Caco-2 (cell line): ENCODE measurements at regions not wholly inside any gene's neighbourhood (a gene's known extent, or its start where the extent isn't known, plus 50 kb on each side); places are given as distances from the start of the nearest gene placed in this dataset.

Experiments used
- BruUV-seq: library from RNA; stranded (reverse); fragments of 400-500 nt; replicated peaks from 2 replicates; lab custom pipeline; 2021; lab: Mats Ljungman, UMichigan
- CTCF ChIA-PET: fragments of 300-600 bp; sonication (Branson Sonifier 250); formaldehyde crosslinking; loops from one replicate; lab custom pipeline; 2022; ENCODE audit warnings: antibody characterized with exemption; lab: Charles Lee
- POLR2A ChIA-PET: fragments of 300-600 bp; sonication (Branson Sonifier 250); formaldehyde crosslinking; loops from one replicate; lab custom pipeline; 2022; ENCODE audit warnings: antibody characterized with exemption; lab: Charles Lee
- DNase-seq, 2 experiments: peaks; one replicate each; pipeline versions ENCODE4 v3.0.0 to v3.0.0-alpha.2; 2020 to 2022
- H3K27me3 ChIP-seq: replicated peaks from 2 replicates; pipeline ENCODE4 v1.6.0; 2011; ENCODE audit warnings: low read length; ENCODE audit not compliant: control insufficient read depth, insufficient read depth
- H3K36me3 ChIP-seq: 2 replicates; pipeline ENCODE4 v1.5.1; 2011; ENCODE audit warnings: low read length; ENCODE audit not compliant: control insufficient read depth, insufficient read depth
- H3K4me1 ChIP-seq: fragments of 250-450 bp; sonication (Bioruptor Pico); 2 replicates; pipeline ENCODE4 v1.5.1; 2020; ENCODE audit warnings: mild to moderate bottlenecking
- H3K4me3 ChIP-seq: 2 replicates; pipeline ENCODE4 v1.5.1; 2011; ENCODE audit warnings: low read depth, mild to moderate bottlenecking, control low read depth, low read length
- H3K9me3 ChIP-seq: fragments of 250-450 bp; sonication (Bioruptor Pico); 2 replicates; pipeline ENCODE4 v1.5.1; 2020; ENCODE audit warnings: mild to moderate bottlenecking, moderate library complexity
- H3K27ac Mint-ChIP-seq: one replicate; pipeline ENCODE4 v1.8.0; 2022; ENCODE audit warnings: mixed read lengths; ENCODE audit not compliant: unreplicated experiment
- H3K27me3 Mint-ChIP-seq: one replicate; pipeline ENCODE4 v1.8.0; 2022; ENCODE audit warnings: mixed read lengths; ENCODE audit not compliant: insufficient read depth, unreplicated experiment
- H3K36me3 Mint-ChIP-seq: one replicate; pipeline ENCODE4 v1.8.0; 2022; ENCODE audit warnings: mild to moderate bottlenecking, mixed read lengths; ENCODE audit not compliant: insufficient read depth, unreplicated experiment
- H3K4me1 Mint-ChIP-seq: one replicate; pipeline ENCODE4 v1.8.0; 2022; ENCODE audit warnings: low read depth, mixed read lengths; ENCODE audit not compliant: unreplicated experiment
- H3K4me3 Mint-ChIP-seq: one replicate; pipeline ENCODE4 v1.8.0; 2022; ENCODE audit warnings: mild to moderate bottlenecking, moderate library complexity, mixed read lengths; ENCODE audit not compliant: unreplicated experiment
- H3K9me3 Mint-ChIP-seq: one replicate; pipeline ENCODE4 v1.8.0; 2022; ENCODE audit warnings: mixed read lengths; ENCODE audit not compliant: unreplicated experiment
- intact Hi-C: fragments of 100-400 bp; cut with micrococcal nuclease; formaldehyde crosslinking; loops from one replicate; pipeline ENCODE4 v1.10.0; 2022; ENCODE audit not compliant: unreplicated experiment
- TF ChIP-seq, protein P1 (sequence below), 2 experiments: fragments of 200-600 bp in 1 of 2; IDR thresholded peaks; 1 replicate in 1 of 2; 2 replicates in 1 of 2; pipeline versions ENCODE4 v1.5.1 to v1.8.0; 2011 to 2022; ENCODE audit warnings: antibody characterized with exemption in 1 of 2, control low read depth in 1 of 2, inconsistent platforms in 1 of 2, low read depth in 1 of 2, low read length in 1 of 2, mild to moderate bottlenecking in 1 of 2, moderate library complexity in 1 of 2; ENCODE audit not compliant: insufficient read depth in 1 of 2, severe bottlenecking in 1 of 2, unreplicated experiment in 1 of 2

DNA sequence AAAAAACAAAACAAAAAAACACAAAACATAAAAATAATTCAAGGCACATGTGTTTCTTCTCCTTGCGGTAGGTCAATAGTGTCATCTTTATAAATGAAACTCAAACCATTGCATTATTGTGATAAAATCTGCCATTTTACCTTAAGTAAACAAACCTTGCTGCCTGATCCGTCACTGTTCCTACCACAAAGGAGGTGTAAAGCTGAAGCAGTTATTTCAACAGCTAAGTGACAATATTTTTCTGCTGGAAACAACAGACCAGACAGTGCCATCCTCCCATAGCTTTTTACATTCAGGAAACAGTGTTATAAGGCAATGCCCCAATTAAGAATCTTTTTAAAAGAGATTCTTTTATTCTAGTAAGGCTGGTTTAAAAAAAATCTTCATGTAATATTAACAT is 242.7 kb downstream of the PPP1R2C start:
- intact Hi-C loops = no loop called here
- no peak overlapping the region for H3K27ac Mint-ChIP-seq
- no peaks in the 10 kb centered on the region for H3K4me1 ChIP-seq
- no peaks in the 10 kb centered on the region for H3K36me3 Mint-ChIP-seq
- BruUV-seq = no TSS peak
- ChIA-PET CTCF (no interaction called here), POLR2A (no interaction called here)
- H3K27me3 ChIP-seq = no peaks in the 10 kb centered on the region
- H3K4me3 ChIP-seq = no peak overlapping the region
- H3K9me3 Mint-ChIP-seq = no peaks in the 10 kb centered on the region
- TF ChIP-seq, protein P1, sequence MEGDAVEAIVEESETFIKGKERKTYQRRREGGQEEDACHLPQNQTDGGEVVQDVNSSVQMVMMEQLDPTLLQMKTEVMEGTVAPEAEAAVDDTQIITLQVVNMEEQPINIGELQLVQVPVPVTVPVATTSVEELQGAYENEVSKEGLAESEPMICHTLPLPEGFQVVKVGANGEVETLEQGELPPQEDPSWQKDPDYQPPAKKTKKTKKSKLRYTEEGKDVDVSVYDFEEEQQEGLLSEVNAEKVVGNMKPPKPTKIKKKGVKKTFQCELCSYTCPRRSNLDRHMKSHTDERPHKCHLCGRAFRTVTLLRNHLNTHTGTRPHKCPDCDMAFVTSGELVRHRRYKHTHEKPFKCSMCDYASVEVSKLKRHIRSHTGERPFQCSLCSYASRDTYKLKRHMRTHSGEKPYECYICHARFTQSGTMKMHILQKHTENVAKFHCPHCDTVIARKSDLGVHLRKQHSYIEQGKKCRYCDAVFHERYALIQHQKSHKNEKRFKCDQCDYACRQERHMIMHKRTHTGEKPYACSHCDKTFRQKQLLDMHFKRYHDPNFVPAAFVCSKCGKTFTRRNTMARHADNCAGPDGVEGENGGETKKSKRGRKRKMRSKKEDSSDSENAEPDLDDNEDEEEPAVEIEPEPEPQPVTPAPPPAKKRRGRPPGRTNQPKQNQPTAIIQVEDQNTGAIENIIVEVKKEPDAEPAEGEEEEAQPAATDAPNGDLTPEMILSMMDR (IDR thresholded peaks at IDR 0.05; ENCODE audit: insufficient read depth in 1 of 2, low read depth in 1 of 2, low read length in 1 of 2, severe bottlenecking in 1 of 2, unreplicated experiment in 1 of 2) = no peak
- no peaks in the 10 kb centered on the region for H3K36me3 ChIP-seq
- no peaks in the 10 kb centered on the region for H3K9me3 ChIP-seq
- H3K27me3 Mint-ChIP-seq = no peaks in the 10 kb centered on the region
- H3K4me3 Mint-ChIP-seq = no peak overlapping the region
- peaks cover 6% of the 10 kb centered on the region for H3K4me1 Mint-ChIP-seq
- no peak for DNase-seq

DNA sequence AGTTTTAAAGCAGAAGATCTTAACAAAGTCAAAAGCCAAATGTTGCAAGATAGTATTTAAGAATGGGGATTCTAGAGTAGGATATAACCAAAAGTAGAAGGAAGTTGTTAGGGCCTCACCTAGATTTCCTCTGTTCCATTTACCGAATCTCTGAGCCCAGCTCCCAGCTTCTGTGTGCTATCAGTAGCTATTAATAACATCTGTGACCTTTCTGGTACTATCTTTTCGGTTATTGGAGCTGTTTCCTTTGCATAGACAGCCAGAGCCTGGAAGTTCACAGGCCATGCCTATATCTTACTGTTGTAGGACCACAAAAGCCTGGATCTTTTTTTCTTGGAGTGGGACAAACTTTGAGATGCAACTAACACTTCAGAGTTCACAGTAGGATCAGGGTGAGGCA is 244.2 kb downstream of the PPP1R2C start:
- H3K9me3 ChIP-seq = no peaks in the 10 kb centered on the region
- POLR2A ChIA-PET = no interaction called here
- Mint-ChIP-seq H3K4me3 (no peak overlapping the region), H3K27me3 (no peaks in the 10 kb centered on the region), H3K36me3 (no peaks in the 10 kb centered on the region), H3K4me1 (peaks cover 7% of the 10 kb centered on the region), H3K9me3 (no peaks in the 10 kb centered on the region), H3K27ac (no peak overlapping the region)
- BruUV-seq = no TSS peak
- TF ChIP-seq, protein P1 (IDR thresholded peaks at IDR 0.05; ENCODE audit: insufficient read depth in 1 of 2, low read depth in 1 of 2, low read length in 1 of 2, severe bottlenecking in 1 of 2, unreplicated experiment in 1 of 2) = no peak
- no peak for DNase-seq
- no peak overlapping the region for H3K4me3 ChIP-seq
- H3K4me1 ChIP-seq = no peaks in the 10 kb centered on the region
- no peaks in the 10 kb centered on the region for H3K27me3 ChIP-seq
- CTCF ChIA-PET = no interaction called here
- no peaks in the 10 kb centered on the region for H3K36me3 ChIP-seq
- intact Hi-C loops = no loop called here

DNA sequence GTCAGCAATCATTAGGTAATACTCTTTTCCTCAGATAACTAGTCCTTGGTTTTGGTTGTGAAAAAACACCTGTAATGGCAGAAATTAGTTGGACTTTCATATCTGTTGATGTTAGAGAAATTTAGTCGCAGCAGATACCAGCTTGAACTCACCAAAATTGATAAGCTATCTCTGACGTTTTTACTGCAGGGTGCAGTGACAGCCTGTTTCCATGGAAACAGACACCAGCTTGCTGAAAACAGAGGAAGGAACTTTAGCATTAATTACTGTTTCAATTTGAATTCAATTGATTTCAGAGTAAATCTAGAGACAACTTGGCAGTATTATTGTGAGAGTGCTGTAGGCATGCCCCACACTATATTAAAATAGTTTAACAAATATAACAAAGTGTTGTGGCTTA is 246.5 kb downstream of the PPP1R2C start:
- Mint-ChIP-seq H3K36me3 (no peaks in the 10 kb centered on the region), H3K4me3 (no peak overlapping the region), H3K27ac (no peak overlapping the region), H3K4me1 (peaks cover 7% of the 10 kb centered on the region), H3K27me3 (no peaks in the 10 kb centered on the region), H3K9me3 (no peaks in the 10 kb centered on the region)
- ChIA-PET POLR2A (no interaction called here), CTCF (no interaction called here)
- TF ChIP-seq, protein P1 (IDR thresholded peaks at IDR 0.05; ENCODE audit: insufficient read depth in 1 of 2, low read depth in 1 of 2, low read length in 1 of 2, severe bottlenecking in 1 of 2, unreplicated experiment in 1 of 2) = no peak
- peak in 1 of 2 experiments; percentile 9 for DNase-seq
- no TSS peak for BruUV-seq
- intact Hi-C loops = no loop called here
- no peaks in the 10 kb centered on the region for H3K4me1 ChIP-seq
- no peaks in the 10 kb centered on the region for H3K27me3 ChIP-seq
- H3K9me3 ChIP-seq = no peaks in the 10 kb centered on the region
- no peak overlapping the region for H3K4me3 ChIP-seq
- no peaks in the 10 kb centered on the region for H3K36me3 ChIP-seq
